Neural crest cell (in vitro differentiated cells): ENCODE measurements at regions not wholly inside any gene's neighbourhood (a gene's known extent, or its start where the extent isn't known, plus 50 kb on each side); places are given as distances from the start of the nearest gene placed in this dataset.

Experiments used
- DNase-seq: peaks from one replicate; pipeline ENCODE4 v3.0.0; 2021; ENCODE audit warnings: low read depth, mixed read lengths, low spot score
- H3K27ac Mint-ChIP-seq: one replicate; pipeline ENCODE4 v1.8.0; 2021; ENCODE audit warnings: mild to moderate bottlenecking, mixed read lengths; ENCODE audit not compliant: unreplicated experiment
- H3K27me3 Mint-ChIP-seq: 2 replicates; pipeline ENCODE4 v1.8.0; 2021; ENCODE audit warnings: low read depth, mild to moderate bottlenecking, mixed read lengths
- H3K36me3 Mint-ChIP-seq: 2 replicates; pipeline ENCODE4 v1.8.0; 2021; ENCODE audit warnings: low read depth, mild to moderate bottlenecking, mixed read lengths
- H3K4me1 Mint-ChIP-seq: 2 replicates; pipeline ENCODE4 v1.8.0; 2021; ENCODE audit warnings: mixed read lengths
- H3K4me3 Mint-ChIP-seq: one replicate; pipeline ENCODE4 v1.8.0; 2021; ENCODE audit warnings: mild to moderate bottlenecking, mixed read lengths
- H3K9me3 Mint-ChIP-seq: 2 replicates; pipeline ENCODE4 v1.8.0; 2021; ENCODE audit warnings: mixed read lengths
- CTCF ChIP-seq: fragments of 200-600 bp; sonication (generic); conservative IDR thresholded peaks from 2 replicates; pipeline ENCODE4 v1.5.0; 2021; ENCODE audit warnings: antibody characterized with exemption, mild to moderate bottlenecking

GRCh38 chr18:11245879-11246278 is 96.5 kb upstream of the PIEZO2 start:
- TF ChIP-seq CTCF, result no peak
- Mint-ChIP-seq H3K4me3 (no peak overlapping the region), H3K36me3 (no peaks in the 10 kb centered on the region), H3K9me3 (peaks cover 3% of the 10 kb centered on the region), H3K4me1 (no peaks in the 10 kb centered on the region), H3K27ac (no peak overlapping the region), H3K27me3 (no peaks in the 10 kb centered on the region)
- DNase-seq, result no peak

GRCh38 chr18:11237484-11237883 is 88.1 kb upstream of the PIEZO2 start:
- no peak for TF ChIP-seq CTCF
- H3K36me3 Mint-ChIP-seq, result peaks cover 2% of the 10 kb centered on the region

GRCh38 chr18:11237066-11237465 is 87.7 kb upstream of the PIEZO2 start:
- H3K4me1 Mint-ChIP-seq, result no peaks in the 10 kb centered on the region
- H3K4me3 Mint-ChIP-seq, result no peak overlapping the region
- no peak for DNase-seq
- H3K36me3 Mint-ChIP-seq, result peaks cover 2% of the 10 kb centered on the region
- H3K9me3 Mint-ChIP-seq, result peaks cover 2% of the 10 kb centered on the region
- H3K27ac Mint-ChIP-seq, result no peak overlapping the region
- TF ChIP-seq CTCF, result no peak
- H3K27me3 Mint-ChIP-seq, result no peaks in the 10 kb centered on the region

More at GRCh38 chr18:11237484-11237883, 88.1 kb upstream of the PIEZO2 start:
- Mint-ChIP-seq H3K27ac (no peak overlapping the region), H3K27me3 (no peaks in the 10 kb centered on the region), H3K4me3 (no peak overlapping the region), H3K9me3 (peaks cover 2% of the 10 kb centered on the region), H3K4me1 (no peaks in the 10 kb centered on the region)
- DNase-seq, result no peak

GRCh38 chr18:11224153-11224552 is 74.8 kb upstream of the PIEZO2 start:
- Mint-ChIP-seq H3K36me3 (no peaks in the 10 kb centered on the region), H3K4me3 (no peak overlapping the region), H3K27me3 (no peaks in the 10 kb centered on the region), H3K27ac (no peak overlapping the region), H3K4me1 (peaks cover 1% of the 10 kb centered on the region), H3K9me3 (peaks cover 5% of the 10 kb centered on the region)
- no peak for DNase-seq
- TF ChIP-seq CTCF, result no peak

- H3K27me3 Mint-ChIP-seq, result no peaks in the 10 kb centered on the region
- DNase-seq, result no peak
- no peak overlapping the region for H3K4me3 Mint-ChIP-seq
- no peak for TF ChIP-seq CTCF
- peaks cover 2% of the 10 kb centered on the region for H3K9me3 Mint-ChIP-seq
- H3K4me1 Mint-ChIP-seq, result peaks cover 9% of the 10 kb centered on the region
- H3K27ac Mint-ChIP-seq, result no peak overlapping the region
- H3K36me3 Mint-ChIP-seq, result peaks cover 2% of the 10 kb centered on the region
These were observed 70.2 kb upstream of the PIEZO2 start for GRCh38 chr18:11219571-11219970.

- no peaks in the 10 kb centered on the region for H3K9me3 Mint-ChIP-seq
These were observed 65.8 kb upstream of the PIEZO2 start for GRCh38 chr18:11215216-11215615.

More at GRCh38 chr18:11215216-11215615, 65.8 kb upstream of the PIEZO2 start:
- Mint-ChIP-seq H3K27me3 (no peaks in the 10 kb centered on the region), H3K4me3 (no peak overlapping the region), H3K36me3 (peaks cover 2% of the 10 kb centered on the region), H3K4me1 (peaks cover 9% of the 10 kb centered on the region), H3K27ac (no peak overlapping the region)
- no peak for DNase-seq
- no peak for TF ChIP-seq CTCF
